Cardiac muscle cell (in vitro differentiated cells and primary cell): ENCODE measurements at regions not wholly inside any gene's neighbourhood (a gene's known extent, or its start where the extent isn't known, plus 50 kb on each side); places are given as distances from the start of the nearest gene placed in this dataset.

Experiments
- DNase-seq, 2 donors: peaks; one replicate each; pipeline versions ENCODE4 v3.0.0 to v3.0.0-alpha.2; 2010 to 2017; ENCODE audit warnings: low read depth in 1 of 2, low spot score in 1 of 2
- H3K27ac ChIP-seq: fragments of 200-600 bp; sonication (generic); 2 replicates; pipeline ENCODE4 v1.5.1; 2016
- H3K27me3 ChIP-seq: fragments of 200-600 bp; sonication (generic); 2 replicates; pipeline ENCODE4 v1.6.0; 2016; ENCODE audit warnings: control low read depth
- H3K36me3 ChIP-seq: fragments of 200-600 bp; sonication (generic); 2 replicates; pipeline ENCODE4 v1.5.1; 2016; ENCODE audit warnings: control low read depth
- H3K4me1 ChIP-seq: fragments of 200-600 bp; sonication (generic); 2 replicates; pipeline ENCODE4 v1.8.1; 2017; ENCODE audit warnings: low read depth, mild to moderate bottlenecking, mixed run types
- H3K4me3 ChIP-seq: fragments of 200-600 bp; sonication (generic); 2 replicates; pipeline ENCODE4 v1.5.1; 2016; ENCODE audit warnings: mild to moderate bottlenecking
- H3K9me3 ChIP-seq: fragments of 200-600 bp; sonication (generic); 2 replicates; pipeline ENCODE4 v1.5.1; 2017; ENCODE audit warnings: low read depth, mild to moderate bottlenecking, control low read depth
- TF ChIP-seq, protein P1 (sequence below): IDR thresholded peaks from 2 replicates; pipeline ENCODE4 v1.5.1; 2012; ENCODE audit warnings: low read depth, mild to moderate bottlenecking, low read length

DNA sequence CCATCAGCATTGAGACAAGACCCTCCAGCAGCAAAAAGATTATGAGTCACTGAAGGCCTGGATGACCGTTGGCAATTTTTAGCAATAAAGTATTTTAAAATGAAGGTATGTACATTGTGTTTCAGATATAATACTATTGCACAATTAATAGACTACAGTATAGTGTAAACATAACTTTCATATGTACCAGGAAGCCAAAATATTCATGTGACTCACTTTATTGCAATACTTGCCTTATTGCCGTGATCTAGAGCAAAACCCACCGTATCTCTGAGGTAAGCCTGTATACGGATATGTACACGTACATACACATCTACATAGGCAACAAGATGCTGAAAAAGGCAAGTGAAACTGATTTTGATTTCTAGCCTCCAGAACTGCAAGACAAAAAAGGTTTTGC is 103.3 kb downstream of the EDNRB start:
- H3K27me3 ChIP-seq, result no peaks in the 10 kb centered on the region
- no peak overlapping the region for H3K27ac ChIP-seq
- H3K36me3 ChIP-seq, result no peaks in the 10 kb centered on the region
- DNase-seq, result peak in 1 of 2 donors; percentile 9
- H3K4me3 ChIP-seq, result no peak overlapping the region
- H3K4me1 ChIP-seq, result no peaks in the 10 kb centered on the region
- TF ChIP-seq, protein P1, sequence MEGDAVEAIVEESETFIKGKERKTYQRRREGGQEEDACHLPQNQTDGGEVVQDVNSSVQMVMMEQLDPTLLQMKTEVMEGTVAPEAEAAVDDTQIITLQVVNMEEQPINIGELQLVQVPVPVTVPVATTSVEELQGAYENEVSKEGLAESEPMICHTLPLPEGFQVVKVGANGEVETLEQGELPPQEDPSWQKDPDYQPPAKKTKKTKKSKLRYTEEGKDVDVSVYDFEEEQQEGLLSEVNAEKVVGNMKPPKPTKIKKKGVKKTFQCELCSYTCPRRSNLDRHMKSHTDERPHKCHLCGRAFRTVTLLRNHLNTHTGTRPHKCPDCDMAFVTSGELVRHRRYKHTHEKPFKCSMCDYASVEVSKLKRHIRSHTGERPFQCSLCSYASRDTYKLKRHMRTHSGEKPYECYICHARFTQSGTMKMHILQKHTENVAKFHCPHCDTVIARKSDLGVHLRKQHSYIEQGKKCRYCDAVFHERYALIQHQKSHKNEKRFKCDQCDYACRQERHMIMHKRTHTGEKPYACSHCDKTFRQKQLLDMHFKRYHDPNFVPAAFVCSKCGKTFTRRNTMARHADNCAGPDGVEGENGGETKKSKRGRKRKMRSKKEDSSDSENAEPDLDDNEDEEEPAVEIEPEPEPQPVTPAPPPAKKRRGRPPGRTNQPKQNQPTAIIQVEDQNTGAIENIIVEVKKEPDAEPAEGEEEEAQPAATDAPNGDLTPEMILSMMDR, result no peak
- H3K9me3 ChIP-seq, result no peaks in the 10 kb centered on the region
